ENCODE measurements at regions not wholly inside any gene's neighbourhood (a gene's known extent, or its start where the extent isn't known, plus 50 kb on each side); places are given as distances from the start of the nearest gene placed in this dataset.

DNA sequence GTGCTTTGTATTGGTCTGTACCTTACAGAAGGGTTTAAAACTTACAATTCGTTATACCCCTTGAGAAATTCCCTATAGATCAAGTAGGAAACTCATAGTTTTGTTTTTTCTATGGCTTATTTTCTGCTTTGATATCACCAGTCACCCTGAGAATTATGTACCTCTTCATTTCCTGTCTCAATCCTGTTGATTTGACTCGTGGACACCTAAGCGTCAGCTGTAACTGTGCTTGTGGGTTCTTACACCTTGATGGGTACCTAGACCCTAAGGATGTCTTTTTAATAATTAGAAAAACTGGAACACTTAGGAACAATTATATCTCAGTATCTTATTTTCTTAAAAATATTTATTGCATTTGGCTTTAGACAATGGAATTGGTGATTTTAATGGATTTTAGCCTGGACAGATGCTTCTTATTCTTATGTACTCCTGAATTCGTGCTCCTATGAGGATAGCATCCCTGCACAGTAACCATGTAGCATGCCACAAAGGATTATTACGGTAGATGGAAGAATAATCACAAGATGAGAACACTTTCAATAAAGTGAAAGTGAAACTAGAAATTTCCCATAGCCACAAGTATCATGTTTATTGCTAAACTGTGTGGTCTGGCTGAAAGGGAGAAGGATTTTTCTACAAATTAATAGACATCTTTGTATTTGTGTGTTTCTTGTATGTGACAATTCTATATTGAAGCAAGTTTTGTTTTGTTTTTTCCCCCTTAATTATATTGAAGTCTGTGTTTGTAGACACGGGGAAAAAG lies 1920.3 kb upstream of the WWC1 start:
- Mint-ChIP-seq H3K27me3 (no peaks in the 10 kb centered on the region), H3K27ac (no peak overlapping the region), H3K4me3 (peak overlapping the region in 1 of 4 donors; percentile 49), H3K9me3 (peaks cover 0 to 5% (median 2%) of the 10 kb centered on the region in 3 donors), H3K36me3 (no peaks in the 10 kb centered on the region), H3K4me1 (no peaks in the 10 kb centered on the region)

- Mint-ChIP-seq H3K36me3 (no peaks in the 10 kb centered on the region), H3K4me3 (no peak overlapping the region), H3K9me3 (peaks cover 2 to 8% (median 4%) of the 10 kb centered on the region in 3 donors), H3K27ac (no peak overlapping the region), H3K4me1 (no peaks in the 10 kb centered on the region), H3K27me3 (no peaks in the 10 kb centered on the region)
Observed at GRCh38 chr5:166373817-166374216, 1917.6 kb upstream of the WWC1 start.

- H3K4me3 Mint-ChIP-seq, result peak overlapping the region in 1 of 4 donors; percentile 24
- peaks cover 2 to 8% (median 4%) of the 10 kb centered on the region in 3 donors for H3K9me3 Mint-ChIP-seq
- no peaks in the 10 kb centered on the region for H3K36me3 Mint-ChIP-seq
- no peaks in the 10 kb centered on the region for H3K4me1 Mint-ChIP-seq
- H3K27me3 Mint-ChIP-seq, result no peaks in the 10 kb centered on the region
- no peak overlapping the region for H3K27ac Mint-ChIP-seq
Observed at GRCh38 chr5:166377756-166378155, 1913.7 kb upstream of the WWC1 start.

DNA sequence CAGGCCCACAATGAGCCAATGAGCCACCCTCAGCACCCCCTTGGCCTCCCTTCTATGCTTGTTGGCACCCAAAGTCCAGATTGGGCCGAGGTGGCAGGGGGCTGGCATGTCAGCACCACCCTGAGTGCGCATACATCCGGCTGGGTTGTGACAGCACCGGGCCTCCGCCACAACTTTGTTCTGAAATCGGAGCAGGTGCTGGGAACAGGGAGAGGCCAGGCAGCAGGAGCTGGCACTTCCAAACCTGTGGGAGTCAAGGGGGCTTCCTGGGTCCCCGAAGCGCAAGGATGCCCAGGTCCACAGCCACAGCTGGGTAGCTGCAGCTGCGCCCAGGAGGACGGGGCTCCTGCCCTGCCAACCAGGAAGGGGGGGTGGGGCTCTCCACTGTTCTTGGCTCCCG lies 1911.9 kb upstream of the WWC1 start:
- Mint-ChIP-seq H3K9me3 (peaks cover 0 to 8% (median 4%) of the 10 kb centered on the region in 3 donors), H3K4me3 (no peak overlapping the region), H3K27me3 (no peaks in the 10 kb centered on the region), H3K36me3 (no peaks in the 10 kb centered on the region), H3K4me1 (no peaks in the 10 kb centered on the region), H3K27ac (no peak overlapping the region)

GRCh38 chr5:166382031-166382430 lies 1909.4 kb upstream of the WWC1 start:
- H3K36me3 Mint-ChIP-seq, result no peaks in the 10 kb centered on the region
- peaks cover 5 to 7% (median 6%) of the 10 kb centered on the region in 3 donors for H3K9me3 Mint-ChIP-seq
- no peaks in the 10 kb centered on the region for H3K27me3 Mint-ChIP-seq
- H3K4me1 Mint-ChIP-seq, result no peaks in the 10 kb centered on the region
- H3K4me3 Mint-ChIP-seq, result no peak overlapping the region
- H3K27ac Mint-ChIP-seq, result no peak overlapping the region

- H3K27me3 Mint-ChIP-seq, result no peaks in the 10 kb centered on the region
- no peaks in the 10 kb centered on the region for H3K4me1 Mint-ChIP-seq
- H3K4me3 Mint-ChIP-seq, result no peak overlapping the region
- no peak overlapping the region for H3K27ac Mint-ChIP-seq
- peaks cover 0 to 5% (median 4%) of the 10 kb centered on the region in 3 donors for H3K9me3 Mint-ChIP-seq
- no peaks in the 10 kb centered on the region for H3K36me3 Mint-ChIP-seq
Observed at GRCh38 chr5:166398131-166398530, 1893.3 kb upstream of the WWC1 start.

DNA sequence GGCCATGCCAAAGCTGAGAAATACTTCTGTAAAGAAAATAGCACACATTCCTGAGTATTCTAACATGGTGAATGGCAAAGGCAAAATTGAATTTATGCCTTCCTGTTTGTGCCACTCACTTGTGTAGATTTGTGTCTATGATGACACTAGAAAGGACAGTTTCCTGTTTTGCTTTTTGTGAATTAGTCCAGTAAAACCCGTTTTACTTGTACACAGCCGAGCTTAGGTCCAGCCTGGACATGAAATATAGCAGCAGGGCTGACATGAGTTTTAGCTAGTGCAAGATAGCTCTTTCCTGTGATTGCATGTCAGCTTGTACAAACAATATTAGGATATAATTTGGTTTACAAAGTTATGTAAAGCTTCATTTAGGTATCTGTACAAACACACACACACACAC lies 1891.7 kb upstream of the WWC1 start:
- no peak overlapping the region for H3K4me3 Mint-ChIP-seq

DNA sequence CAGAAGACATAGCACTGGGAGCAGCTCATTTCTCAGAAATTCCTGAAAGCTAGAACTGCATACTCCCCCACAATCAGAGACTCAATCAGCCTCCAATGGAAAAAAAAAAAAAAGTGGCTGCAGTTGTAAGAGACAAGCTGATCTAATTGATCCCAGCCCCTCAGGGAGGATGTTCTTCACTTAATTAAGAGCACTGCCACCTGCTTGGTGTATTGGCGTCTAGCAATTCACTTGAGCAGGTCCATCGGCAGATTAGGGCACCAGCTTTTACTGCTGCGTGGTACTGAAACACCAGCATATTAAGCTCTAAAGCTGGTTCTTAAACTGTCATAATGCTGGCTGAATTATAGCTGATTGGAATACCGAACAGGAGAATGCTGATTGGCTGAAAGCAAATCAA lies 1890.1 kb upstream of the WWC1 start:
- Mint-ChIP-seq H3K27ac (no peak overlapping the region), H3K4me3 (no peak overlapping the region), H3K36me3 (no peaks in the 10 kb centered on the region)

More for the DNA sequence above, 1891.7 kb upstream of the WWC1 start:
- Mint-ChIP-seq H3K27ac (no peak overlapping the region), H3K9me3 (peaks cover 0 to 5% (median 4%) of the 10 kb centered on the region in 3 donors), H3K36me3 (no peaks in the 10 kb centered on the region), H3K4me1 (no peaks in the 10 kb centered on the region), H3K27me3 (no peaks in the 10 kb centered on the region)

GRCh38 chr5:166412191-166412590 lies 1879.3 kb upstream of the WWC1 start:
- H3K9me3 Mint-ChIP-seq, result peaks cover 7 to 15% (median 7%) of the 10 kb centered on the region in 3 donors
- no peaks in the 10 kb centered on the region for H3K27me3 Mint-ChIP-seq
- no peaks in the 10 kb centered on the region for H3K36me3 Mint-ChIP-seq
- no peak overlapping the region for H3K27ac Mint-ChIP-seq
- H3K4me3 Mint-ChIP-seq, result no peak overlapping the region
- H3K4me1 Mint-ChIP-seq, result no peaks in the 10 kb centered on the region

More for the DNA sequence above, 1890.1 kb upstream of the WWC1 start:
- Mint-ChIP-seq H3K27me3 (no peaks in the 10 kb centered on the region), H3K9me3 (peaks cover 0 to 2% (median 0%) of the 10 kb centered on the region in 3 donors), H3K4me1 (no peaks in the 10 kb centered on the region)

- H3K4me1 Mint-ChIP-seq, result peaks cover 0 to 2% (median 0%) of the 10 kb centered on the region in 3 donors
- no peaks in the 10 kb centered on the region for H3K36me3 Mint-ChIP-seq
- H3K4me3 Mint-ChIP-seq, result no peak overlapping the region
- no peaks in the 10 kb centered on the region for H3K27me3 Mint-ChIP-seq
- H3K9me3 Mint-ChIP-seq, result peaks cover under 1 to 33% (median 3%) of the 10 kb centered on the region in 3 donors
- no peak overlapping the region for H3K27ac Mint-ChIP-seq
Observed at GRCh38 chr5:166427211-166427610, 1864.2 kb upstream of the WWC1 start.

DNA sequence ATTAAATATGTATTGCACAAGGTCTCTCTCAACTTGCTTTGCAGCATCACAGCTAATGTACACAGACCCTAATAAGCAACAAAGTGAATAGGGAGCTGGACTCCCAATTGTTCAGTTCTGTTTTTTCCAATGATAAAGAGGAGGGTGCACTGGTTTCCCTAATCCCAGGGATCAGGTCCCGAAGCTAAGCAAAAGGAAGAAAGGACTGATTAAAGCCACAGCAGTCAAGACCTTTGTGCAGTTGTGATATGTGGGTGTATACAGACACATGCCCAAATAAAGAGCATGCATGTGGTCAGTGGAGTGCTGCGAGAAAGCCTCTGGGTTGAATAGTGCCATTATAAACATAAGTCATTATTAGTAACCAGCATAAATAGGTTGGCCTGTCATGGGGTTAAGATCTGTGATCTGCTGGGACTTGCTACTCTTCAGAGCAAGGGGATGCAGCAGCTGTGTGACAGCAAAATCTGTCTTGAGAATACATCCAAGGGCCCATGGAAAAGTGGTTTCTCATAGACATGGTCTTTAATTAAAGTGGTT lies 1863.1 kb upstream of the WWC1 start:
- Mint-ChIP-seq H3K4me3 (no peak overlapping the region), H3K27ac (no peak overlapping the region), H3K9me3 (peaks cover 3 to 36% (median 5%) of the 10 kb centered on the region in 3 donors), H3K4me1 (peaks cover 0 to 2% (median 0%) of the 10 kb centered on the region in 3 donors), H3K36me3 (no peaks in the 10 kb centered on the region), H3K27me3 (no peaks in the 10 kb centered on the region)

DNA sequence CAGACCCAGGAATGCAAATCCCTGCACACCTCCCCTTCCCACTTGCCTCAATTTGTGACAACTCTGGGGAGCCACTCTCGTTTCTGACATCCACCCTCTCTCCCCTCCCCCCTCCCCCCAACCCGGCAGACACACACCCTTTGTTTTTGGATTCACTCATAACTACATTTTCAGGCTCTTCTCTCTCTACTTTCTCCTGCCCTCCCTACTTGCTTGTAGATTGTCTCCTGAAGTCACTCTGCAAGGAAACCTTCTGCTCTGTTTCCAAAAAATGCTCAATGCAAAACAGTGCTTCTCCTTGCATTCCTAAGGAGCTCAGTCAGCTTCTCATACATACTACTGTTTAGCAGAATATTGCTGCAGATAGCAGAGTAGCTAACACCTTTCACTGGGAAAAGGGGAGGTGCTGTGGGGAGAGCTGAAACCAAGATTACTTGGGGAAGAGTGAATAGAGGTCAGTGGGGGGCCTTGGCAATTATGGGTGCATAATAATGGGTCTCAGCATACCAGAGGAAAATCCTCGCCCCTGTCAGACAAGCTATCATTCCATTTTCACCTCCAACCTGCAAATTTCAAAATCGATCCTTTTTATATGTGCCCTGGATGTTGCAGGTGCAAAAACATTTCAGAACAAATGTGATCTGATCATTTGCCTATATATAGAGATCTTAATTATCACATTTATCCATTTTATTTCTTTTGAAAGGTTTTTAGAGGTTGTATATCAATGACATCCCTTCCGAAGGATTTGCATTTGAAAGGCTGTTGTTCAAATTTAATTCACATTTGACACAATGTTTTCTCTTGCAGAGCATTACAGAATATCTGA lies 1860.7 kb upstream of the WWC1 start:
- no peaks in the 10 kb centered on the region for H3K36me3 Mint-ChIP-seq
- peaks cover 3 to 31% (median 6%) of the 10 kb centered on the region in 3 donors for H3K9me3 Mint-ChIP-seq
- H3K4me3 Mint-ChIP-seq, result no peak overlapping the region
- no peaks in the 10 kb centered on the region for H3K27me3 Mint-ChIP-seq
- H3K4me1 Mint-ChIP-seq, result peaks cover 0 to 2% (median 0%) of the 10 kb centered on the region in 3 donors
- H3K27ac Mint-ChIP-seq, result no peak overlapping the region

- H3K9me3 Mint-ChIP-seq, result peaks cover 3 to 27% (median 6%) of the 10 kb centered on the region in 3 donors
- H3K27me3 Mint-ChIP-seq, result no peaks in the 10 kb centered on the region
Observed at GRCh38 chr5:166431456-166431855, 1860.0 kb upstream of the WWC1 start.

DNA sequence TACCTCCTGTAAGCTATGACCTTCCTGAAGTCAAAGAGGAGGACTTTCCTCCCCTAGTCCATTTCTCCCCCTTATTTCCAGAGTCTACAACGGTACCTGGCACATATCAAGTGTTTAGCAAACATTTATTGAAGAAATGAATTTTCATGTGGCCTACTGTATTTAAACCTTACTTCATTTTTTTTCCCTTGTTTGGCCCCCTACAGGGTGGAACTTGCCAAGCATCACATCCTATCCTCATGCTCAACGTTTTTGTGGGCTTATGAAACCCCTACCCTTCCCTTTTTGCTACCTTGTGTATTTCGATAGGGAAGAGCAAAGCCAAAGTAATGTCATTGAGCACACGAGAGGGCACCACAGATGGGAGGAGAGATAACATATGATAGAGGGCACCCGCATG lies 1857.8 kb upstream of the WWC1 start:
- H3K4me3 Mint-ChIP-seq, result no peak overlapping the region
- H3K36me3 Mint-ChIP-seq, result no peaks in the 10 kb centered on the region
- H3K4me1 Mint-ChIP-seq, result peaks cover 0 to 2% (median 0%) of the 10 kb centered on the region in 3 donors
- no peaks in the 10 kb centered on the region for H3K27me3 Mint-ChIP-seq
- H3K9me3 Mint-ChIP-seq, result peaks cover 3 to 18% (median 7%) of the 10 kb centered on the region in 3 donors
- H3K27ac Mint-ChIP-seq, result no peak overlapping the region

More at GRCh38 chr5:166431456-166431855, 1860.0 kb upstream of the WWC1 start:
- peaks cover 0 to 2% (median 0%) of the 10 kb centered on the region in 3 donors for H3K4me1 Mint-ChIP-seq
- H3K36me3 Mint-ChIP-seq, result no peaks in the 10 kb centered on the region
- no peak overlapping the region for H3K27ac Mint-ChIP-seq
- no peak overlapping the region for H3K4me3 Mint-ChIP-seq

DNA sequence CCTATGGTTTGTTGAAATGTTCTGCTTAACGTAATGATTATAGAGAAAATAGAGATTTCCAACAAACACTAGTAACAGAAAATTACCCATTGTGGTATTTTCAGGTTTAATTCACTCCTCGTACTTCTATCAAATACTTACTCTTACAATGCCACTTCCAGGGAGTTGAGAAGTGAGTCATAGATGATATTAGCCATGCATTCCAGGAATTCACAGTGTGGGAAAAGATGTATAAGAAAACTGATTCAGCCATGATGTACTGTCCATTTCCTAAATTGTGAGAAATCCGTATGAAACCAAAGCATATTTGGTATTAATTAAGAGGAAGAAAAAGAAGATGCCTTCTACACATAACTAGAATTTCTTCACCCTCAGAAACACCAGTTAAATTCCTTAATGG lies 1854.6 kb upstream of the WWC1 start:
- H3K9me3 Mint-ChIP-seq, result peaks cover 3 to 7% (median 6%) of the 10 kb centered on the region in 3 donors
- H3K36me3 Mint-ChIP-seq, result no peaks in the 10 kb centered on the region
- H3K27ac Mint-ChIP-seq, result no peak overlapping the region
- H3K27me3 Mint-ChIP-seq, result no peaks in the 10 kb centered on the region
- H3K4me1 Mint-ChIP-seq, result no peaks in the 10 kb centered on the region
- H3K4me3 Mint-ChIP-seq, result no peak overlapping the region

Data from IgD-negative memory B cell (primary cell).